ENCODE measurements at regions not wholly inside any gene's neighbourhood (a gene's known extent, or its start where the extent isn't known, plus 50 kb on each side); places are given as distances from the start of the nearest gene placed in this dataset.
"Not testable (repeated sequence)": the region's sequence is repeated elsewhere in the genome, so short reads cannot be mapped to it uniquely, and the experiment has no call there.

DNA sequence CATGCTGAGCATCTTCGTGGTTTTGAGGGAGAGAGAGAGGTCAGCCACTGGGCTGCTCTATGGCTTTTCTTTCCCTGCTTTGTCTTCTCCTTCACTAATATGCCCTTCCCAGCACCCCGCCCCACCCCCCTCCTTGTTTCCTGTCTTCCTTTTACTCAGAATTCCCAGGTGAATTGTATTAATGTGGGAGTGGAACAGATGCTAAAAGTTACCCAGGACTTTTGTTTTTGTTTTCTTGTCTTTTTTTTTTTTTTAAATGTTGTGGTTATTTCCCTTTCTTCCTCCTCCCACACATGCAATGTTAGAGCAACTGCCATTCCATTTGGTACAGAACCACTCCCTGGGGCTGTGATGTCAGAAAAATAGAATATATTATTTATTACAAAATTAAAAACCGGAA is 442.7 kb upstream of the CD180 start:
- no peak overlapping the region for H3K4me3 ChIP-seq (ENCODE audit: low read depth, low read length)
- no peak for DNase-seq (ENCODE audit: low read depth)
- TF ChIP-seq, protein P1, sequence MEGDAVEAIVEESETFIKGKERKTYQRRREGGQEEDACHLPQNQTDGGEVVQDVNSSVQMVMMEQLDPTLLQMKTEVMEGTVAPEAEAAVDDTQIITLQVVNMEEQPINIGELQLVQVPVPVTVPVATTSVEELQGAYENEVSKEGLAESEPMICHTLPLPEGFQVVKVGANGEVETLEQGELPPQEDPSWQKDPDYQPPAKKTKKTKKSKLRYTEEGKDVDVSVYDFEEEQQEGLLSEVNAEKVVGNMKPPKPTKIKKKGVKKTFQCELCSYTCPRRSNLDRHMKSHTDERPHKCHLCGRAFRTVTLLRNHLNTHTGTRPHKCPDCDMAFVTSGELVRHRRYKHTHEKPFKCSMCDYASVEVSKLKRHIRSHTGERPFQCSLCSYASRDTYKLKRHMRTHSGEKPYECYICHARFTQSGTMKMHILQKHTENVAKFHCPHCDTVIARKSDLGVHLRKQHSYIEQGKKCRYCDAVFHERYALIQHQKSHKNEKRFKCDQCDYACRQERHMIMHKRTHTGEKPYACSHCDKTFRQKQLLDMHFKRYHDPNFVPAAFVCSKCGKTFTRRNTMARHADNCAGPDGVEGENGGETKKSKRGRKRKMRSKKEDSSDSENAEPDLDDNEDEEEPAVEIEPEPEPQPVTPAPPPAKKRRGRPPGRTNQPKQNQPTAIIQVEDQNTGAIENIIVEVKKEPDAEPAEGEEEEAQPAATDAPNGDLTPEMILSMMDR (conservative IDR thresholded peaks at IDR 0.05; ENCODE audit: low read depth, low read length) = no peak

DNA sequence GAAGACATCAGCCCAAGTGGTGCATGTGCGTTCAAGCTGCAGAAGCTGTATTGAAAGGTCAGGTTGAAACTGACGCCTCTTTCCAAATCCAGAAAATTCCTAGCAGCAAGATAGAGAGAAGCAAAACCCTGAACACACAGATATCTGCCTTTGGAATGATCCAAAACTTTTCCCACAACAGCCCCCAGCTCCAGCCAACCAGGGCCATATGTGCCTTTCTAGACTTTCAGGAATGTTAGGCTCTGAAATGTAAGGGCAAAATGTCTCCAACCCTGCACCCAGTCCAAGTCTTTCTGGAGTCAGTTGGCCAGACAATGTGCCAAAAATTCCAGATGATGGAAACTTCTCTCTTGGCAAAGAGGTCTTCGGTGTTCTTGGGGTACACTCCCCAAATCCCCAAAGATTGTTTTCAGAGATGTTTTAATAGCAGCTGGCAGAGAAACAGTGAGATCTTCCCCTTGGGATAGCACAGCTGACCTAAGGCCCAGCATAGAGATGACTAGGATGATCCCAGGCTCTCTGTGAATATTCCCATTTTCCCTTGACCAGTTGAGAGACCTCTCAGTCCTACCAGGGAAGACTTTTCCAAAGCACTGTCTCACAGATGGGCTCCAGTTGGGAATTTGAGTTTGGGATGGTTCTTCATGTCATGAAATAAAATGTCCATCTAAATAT is 440.4 kb upstream of the CD180 start:
- TF ChIP-seq, protein P1 (conservative IDR thresholded peaks at IDR 0.05; ENCODE audit: low read depth, low read length) = no peak
- no peak for DNase-seq (ENCODE audit: low read depth)
- H3K4me3 ChIP-seq (ENCODE audit: low read depth, low read length) = no peak overlapping the region

DNA sequence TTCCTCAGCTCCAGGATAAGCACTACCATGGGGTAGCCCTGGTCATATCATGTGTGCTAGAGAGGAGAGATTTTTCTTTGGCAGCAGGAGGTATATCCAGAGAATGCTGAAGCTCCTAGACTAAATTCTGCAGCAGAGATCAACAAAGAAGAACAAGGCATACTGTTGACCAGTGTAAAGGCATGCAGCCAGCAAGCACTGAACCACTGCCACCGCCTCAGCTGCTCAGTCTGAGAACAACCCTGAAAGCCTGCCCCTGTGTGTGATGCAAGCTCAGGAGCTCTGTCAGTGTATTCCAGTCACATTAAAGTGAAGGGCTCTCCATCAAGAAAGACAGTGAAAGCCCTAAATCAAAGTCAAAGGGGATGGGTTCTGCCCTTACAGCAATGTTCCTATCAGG is 439.5 kb upstream of the CD180 start:
- DNase-seq (ENCODE audit: low read depth) = peak; percentile 28
- TF ChIP-seq, protein P1 (conservative IDR thresholded peaks at IDR 0.05; ENCODE audit: low read depth, low read length) = no peak
- H3K4me3 ChIP-seq (ENCODE audit: low read depth, low read length) = no peak overlapping the region

DNA sequence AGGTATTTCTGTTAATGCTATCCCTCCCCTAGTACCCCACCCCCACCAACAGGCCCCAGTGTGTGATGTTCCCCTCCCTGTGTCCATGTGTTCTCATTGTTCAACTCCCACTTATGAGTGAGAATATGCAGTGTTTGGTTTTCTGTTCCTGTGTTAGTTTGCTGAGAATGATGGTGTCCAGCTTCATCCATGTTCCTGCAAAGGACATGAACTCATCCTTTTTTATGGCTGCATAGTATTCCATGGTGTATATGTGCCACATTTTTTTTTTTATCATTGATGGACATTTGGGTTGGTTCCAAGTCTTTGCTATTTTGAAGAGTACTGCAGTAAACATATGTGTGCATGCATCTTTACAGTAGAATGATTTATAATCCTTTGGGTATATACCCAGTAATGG is 430.5 kb upstream of the CD180 start:
- not testable (repeated sequence) for H3K4me3 ChIP-seq (ENCODE audit: low read depth, low read length); DNase-seq (ENCODE audit: low read depth)

DNA sequence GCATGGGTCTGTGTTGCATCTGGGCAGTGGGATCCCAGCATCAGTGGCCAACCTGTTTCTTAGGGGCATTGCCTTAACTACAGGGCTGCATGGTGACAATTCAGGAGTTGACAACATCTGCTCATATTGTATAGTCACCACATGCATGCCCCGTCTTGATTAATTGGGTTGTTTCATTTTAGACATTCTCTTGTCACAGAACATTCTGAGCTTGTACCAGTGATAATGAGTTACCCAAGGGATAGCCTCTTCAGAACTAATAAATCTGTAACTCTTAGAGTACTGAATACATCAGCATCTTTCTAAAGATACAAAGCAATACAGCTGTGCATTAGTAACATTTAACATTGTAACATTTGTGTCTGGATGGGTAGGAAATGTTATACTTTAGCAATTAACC is 426.5 kb upstream of the CD180 start:
- no peak for DNase-seq (ENCODE audit: low read depth)
- TF ChIP-seq, protein P1 (conservative IDR thresholded peaks at IDR 0.05; ENCODE audit: low read depth, low read length) = no peak
- no peak overlapping the region for H3K4me3 ChIP-seq (ENCODE audit: low read depth, low read length)

DNA sequence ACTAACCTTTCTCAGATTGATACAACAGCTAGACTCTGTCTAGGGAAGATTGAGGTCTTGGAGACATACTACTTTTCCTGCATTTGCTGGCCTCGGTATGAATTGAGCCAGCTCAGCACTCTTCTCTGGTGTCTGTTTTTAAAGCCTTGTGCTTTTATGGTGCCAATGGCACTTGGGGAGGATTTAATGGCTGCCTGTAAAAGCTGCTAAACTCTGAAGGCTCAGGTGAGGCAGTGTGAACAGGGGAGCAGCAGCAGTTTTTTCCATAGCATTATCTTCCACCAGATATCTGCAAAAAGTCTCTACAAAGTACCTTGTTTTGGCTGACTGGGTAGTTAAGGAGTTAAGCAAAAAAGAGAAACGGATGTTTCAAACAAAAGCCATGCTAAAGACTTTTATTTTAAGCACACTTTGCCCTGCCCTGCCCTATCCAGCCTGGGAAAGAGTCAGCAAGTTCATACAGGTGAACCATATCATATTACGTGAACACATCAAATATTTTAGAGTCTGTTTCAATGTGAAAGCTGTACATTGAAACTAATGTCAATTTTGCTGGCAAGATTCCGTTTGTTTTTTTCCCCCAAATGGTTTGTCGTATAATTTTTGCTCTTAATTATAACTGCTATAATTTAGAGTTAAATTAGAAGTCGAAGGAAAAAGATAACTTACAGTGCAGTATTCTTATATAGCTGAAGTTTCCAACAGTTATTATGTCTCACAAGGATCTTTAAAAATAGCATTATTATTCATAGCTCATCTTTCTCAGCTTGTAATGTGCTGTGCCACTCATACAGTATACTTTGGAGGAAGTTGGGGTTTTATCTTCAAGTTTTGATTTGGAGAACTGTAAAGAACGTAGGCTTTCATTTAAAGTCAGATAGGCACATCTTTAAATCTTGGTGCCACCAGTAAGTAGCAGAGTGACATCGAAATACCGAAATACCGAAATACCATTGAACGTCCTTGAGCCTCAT is 424.1 kb upstream of the CD180 start:
- no peak for DNase-seq (ENCODE audit: low read depth)
- TF ChIP-seq, protein P1 (conservative IDR thresholded peaks at IDR 0.05; ENCODE audit: low read depth, low read length) = no peak
- no peak overlapping the region for H3K4me3 ChIP-seq (ENCODE audit: low read depth, low read length)

DNA sequence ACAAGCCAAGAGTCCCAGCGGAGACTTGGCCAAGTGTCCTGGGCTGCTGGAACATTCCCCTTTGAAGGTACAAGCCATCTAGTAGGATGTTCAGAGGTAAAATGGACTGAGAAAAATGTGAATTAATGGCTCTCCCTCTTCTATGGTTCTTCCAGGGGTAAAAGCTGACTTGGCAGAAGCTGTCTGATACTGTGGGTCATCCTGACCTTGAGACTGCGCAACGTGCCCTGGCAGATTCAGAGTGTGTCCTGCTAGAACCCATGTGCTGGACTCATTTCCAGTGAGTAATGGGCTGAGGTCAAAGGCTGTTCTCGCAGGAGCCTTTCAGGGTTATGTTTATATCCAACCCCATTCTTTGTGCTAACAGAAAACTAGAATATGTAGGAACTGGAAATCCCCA is 423.0 kb upstream of the CD180 start:
- no peak for DNase-seq (ENCODE audit: low read depth)
- TF ChIP-seq, protein P1 (conservative IDR thresholded peaks at IDR 0.05; ENCODE audit: low read depth, low read length) = no peak
- no peak overlapping the region for H3K4me3 ChIP-seq (ENCODE audit: low read depth, low read length)
